GM12891 (cell line): ENCODE measurements at regions not wholly inside any gene's neighbourhood (a gene's known extent, or its start where the extent isn't known, plus 50 kb on each side); places are given as distances from the start of the nearest gene placed in this dataset.

Experiments used
- DNase-seq: peaks from one replicate; pipeline ENCODE4 v3.0.0; 2011; ENCODE audit warnings: low spot score; ENCODE audit not compliant: insufficient read length
- FAIRE-seq: peaks from 2 replicates; lab custom pipeline; 2011; peaks lifted over from hg19 to GRCh38; lab: Jason Lieb, UNC
- PAX5 ChIP-seq: IDR thresholded peaks from 2 replicates; pipeline ENCODE4 v1.6.1; 2011; ENCODE audit warnings: low read length, moderate library complexity, mild to moderate bottlenecking; ENCODE audit not compliant: insufficient read depth, severe bottlenecking
- POLR2A ChIP-seq: IDR thresholded peaks from 2 replicates; pipeline ENCODE4 v1.6.1; 2011; ENCODE audit warnings: low read depth, low read length, control low read depth
- POLR2AphosphoS5 ChIP-seq: IDR thresholded peaks from 2 replicates; pipeline ENCODE4 v1.6.1; 2011; ENCODE audit warnings: low read depth, low read length, control low read depth
- POU2F2 ChIP-seq: IDR thresholded peaks from 2 replicates; pipeline ENCODE4 v1.6.1; 2011; ENCODE audit warnings: low read depth, mild to moderate bottlenecking, control low read depth, low read length, moderate library complexity
- SPI1 ChIP-seq: IDR thresholded peaks from 2 replicates; pipeline ENCODE4 v1.6.1; 2011; ENCODE audit warnings: low read depth, low read length, control low read depth
- TAF1 ChIP-seq: IDR thresholded peaks from 2 replicates; pipeline ENCODE4 v1.6.1; 2011; ENCODE audit warnings: low read depth, low read length, control low read depth

DNA sequence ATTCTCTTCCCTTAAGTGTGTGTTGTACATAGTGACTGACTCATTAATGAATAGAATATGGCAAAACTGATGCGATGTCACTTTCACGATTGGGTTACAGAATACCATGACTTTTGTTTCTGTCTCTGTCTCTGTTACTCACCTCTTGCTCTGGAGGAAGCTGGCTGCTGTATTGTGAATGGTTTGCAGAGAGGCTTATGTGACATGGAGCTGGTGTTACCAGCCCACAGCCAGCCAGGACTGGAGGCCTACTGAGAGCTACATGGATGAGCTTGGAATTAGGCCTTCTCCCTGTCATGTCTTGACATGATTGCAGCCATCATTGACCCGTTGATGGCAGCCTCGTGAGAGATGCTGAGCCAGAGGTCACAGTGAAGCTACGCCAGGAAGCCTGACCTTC is 161.9 kb downstream of the TAF11L14 start:
- no peak for FAIRE-seq
- TF ChIP-seq SPI1, result no peak
- TF ChIP-seq POLR2A, result no peak
- no peak for TF ChIP-seq TAF1
- no peak for TF ChIP-seq POU2F2
- no peak for TF ChIP-seq PAX5
- TF ChIP-seq POLR2AphosphoS5, result no peak
- no peak for DNase-seq

DNA sequence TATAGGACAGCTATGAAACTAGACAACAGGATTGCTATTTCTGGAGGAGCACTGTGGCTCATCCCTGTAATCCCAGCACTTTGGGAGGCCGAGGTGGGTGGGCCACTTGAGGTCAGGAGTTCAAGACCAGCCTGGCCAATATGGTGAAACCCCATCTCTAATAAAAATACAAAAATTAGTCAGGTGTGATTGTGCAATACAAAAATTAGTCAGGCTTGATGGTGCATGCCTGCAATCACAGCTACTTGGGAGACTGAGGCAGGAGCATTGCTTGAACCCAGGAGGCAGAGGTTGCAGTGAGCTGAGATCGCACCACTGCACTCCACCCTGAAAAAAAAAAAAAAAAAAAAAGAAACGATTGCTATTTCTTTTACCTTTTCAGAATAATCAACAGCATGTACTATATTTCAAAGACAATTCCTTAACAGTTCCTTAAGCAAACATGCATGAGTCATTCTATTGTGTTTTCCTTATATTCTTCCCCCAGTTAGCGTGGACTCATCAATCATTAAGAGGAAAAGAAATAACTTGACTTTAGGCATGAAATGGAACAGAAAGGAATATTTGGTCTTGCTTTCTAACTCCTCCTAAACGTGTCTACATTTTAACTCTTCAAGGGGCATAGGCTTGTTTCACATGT is 162.6 kb downstream of the TAF11L14 start:
- DNase-seq, result no peak
- no peak for FAIRE-seq
- TF ChIP-seq POLR2AphosphoS5, result no peak
- TF ChIP-seq SPI1, result no peak
- no peak for TF ChIP-seq PAX5
- TF ChIP-seq TAF1, result no peak
- no peak for TF ChIP-seq POU2F2
- no peak for TF ChIP-seq POLR2A

DNA sequence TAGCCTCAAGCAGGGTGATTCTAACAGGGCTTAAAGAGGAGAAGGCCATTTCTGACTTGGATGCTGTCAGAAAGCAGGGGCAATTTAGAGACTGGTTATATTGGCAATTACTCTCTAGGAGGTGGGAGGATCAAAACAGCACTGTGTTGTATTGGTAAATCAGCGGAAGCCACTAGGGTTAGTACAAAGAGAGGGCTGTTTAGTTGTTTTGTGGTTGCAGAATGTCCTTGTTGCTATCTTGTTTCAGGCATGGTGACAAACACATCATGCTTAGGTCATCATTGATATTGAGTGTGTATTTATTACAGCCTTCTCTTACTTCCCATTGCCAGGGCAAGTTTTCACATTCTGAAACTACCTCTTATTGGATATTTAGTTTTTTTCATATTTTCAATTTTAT is 165.3 kb downstream of the TAF11L14 start:
- no peak for TF ChIP-seq POLR2AphosphoS5
- DNase-seq (no peak), FAIRE-seq (no peak)

DNA sequence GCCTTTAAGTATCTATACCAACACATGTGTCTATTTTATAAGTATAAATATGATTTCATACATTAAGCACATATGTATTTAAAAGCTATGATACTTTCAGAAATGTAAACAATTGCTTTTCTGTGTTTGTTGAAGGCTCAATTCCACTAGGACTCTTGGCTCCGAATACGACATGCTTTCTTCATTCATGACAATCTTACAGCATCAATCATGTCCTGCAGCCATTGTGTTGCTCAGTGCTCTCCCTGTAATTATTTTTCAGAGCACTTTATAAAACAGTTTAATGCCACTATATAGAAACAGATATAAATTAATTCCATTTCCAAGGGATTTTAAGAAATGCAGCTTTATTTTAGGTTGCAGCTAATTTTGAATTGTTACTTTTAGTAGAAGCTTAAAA is 167.3 kb downstream of the TAF11L14 start:
- no peak for TF ChIP-seq TAF1
- no peak for TF ChIP-seq PAX5
- no peak for TF ChIP-seq POU2F2
- no peak for TF ChIP-seq POLR2AphosphoS5
- TF ChIP-seq POLR2A, result no peak
- no peak for FAIRE-seq
- no peak for DNase-seq

DNA sequence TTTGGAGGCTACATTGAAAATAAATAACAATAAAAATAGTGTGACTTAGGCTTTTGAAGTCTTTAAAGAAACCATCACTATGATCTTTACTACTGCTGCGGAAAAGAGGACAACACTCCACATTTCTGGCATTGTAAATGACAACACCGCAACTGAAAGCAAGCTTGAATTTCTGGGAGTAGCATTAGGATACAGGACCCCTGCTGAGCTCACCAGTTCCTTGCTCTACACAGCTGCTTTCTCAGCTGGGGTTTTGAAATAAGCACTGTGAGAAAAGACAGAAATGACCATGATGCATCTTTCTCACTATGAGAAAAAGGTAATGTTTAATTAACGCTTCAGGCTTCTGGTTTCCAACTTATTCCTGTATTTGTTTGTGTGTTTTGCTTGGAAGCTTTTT is 168.0 kb downstream of the TAF11L14 start:
- DNase-seq (no peak), FAIRE-seq (no peak)
- TF ChIP-seq SPI1 (no peak), POU2F2 (no peak), POLR2AphosphoS5 (no peak), POLR2A (no peak), PAX5 (no peak), TAF1 (no peak)

DNA sequence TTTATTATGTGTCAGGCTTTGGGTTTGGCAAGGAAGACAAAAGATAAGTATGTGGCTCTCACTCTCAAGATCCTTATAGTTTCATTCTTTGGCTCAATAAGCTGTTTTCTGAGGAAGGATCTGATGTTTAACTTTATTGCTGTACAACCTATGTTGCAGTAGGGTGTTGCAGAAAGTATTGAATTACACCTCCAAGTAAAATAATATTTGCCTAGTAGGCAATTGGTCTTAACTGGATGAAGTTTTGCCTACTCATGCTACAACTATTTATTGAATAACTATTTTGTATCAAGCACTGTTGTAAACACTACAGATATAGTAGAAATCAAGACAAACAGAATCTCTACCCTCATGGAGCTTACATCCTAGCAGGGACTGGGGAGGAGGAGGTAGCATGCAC is 169.7 kb downstream of the TAF11L14 start:
- no peak for TF ChIP-seq TAF1
- no peak for TF ChIP-seq POU2F2
- TF ChIP-seq SPI1, result no peak
- TF ChIP-seq PAX5, result no peak
- TF ChIP-seq POLR2A, result no peak
- TF ChIP-seq POLR2AphosphoS5, result no peak
- FAIRE-seq (no peak), DNase-seq (no peak)

DNA sequence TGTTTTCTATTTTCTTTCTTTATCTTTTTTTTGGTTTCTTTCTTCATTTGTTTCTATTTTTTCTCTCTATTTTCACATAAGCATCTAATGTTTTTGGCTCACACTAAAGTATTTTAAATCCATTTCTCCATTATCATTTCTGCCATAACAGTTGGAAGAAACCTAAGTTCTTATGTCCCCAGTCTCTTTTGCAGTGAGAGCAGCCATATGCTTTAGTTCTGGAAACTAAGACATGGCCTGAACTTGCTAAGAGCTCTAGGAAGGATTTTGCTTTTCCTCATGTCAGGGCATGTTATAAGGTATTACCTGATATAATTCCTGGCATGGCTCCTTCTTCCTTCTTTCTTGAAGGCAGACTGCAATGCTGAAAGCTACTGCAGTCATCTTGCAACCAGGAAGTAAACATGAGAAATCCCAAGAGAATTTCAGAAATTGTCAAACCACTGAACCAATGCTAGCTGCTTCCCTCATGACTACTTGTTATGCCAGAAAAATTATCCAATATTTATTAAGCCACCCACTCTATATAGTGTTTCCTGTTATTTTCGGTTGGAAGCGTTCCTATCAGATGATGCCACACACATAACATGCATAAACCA is 171.1 kb downstream of the TAF11L14 start:
- no peak for TF ChIP-seq POLR2AphosphoS5
- no peak for TF ChIP-seq PAX5
- no peak for TF ChIP-seq SPI1
- no peak for TF ChIP-seq POLR2A
- no peak for TF ChIP-seq POU2F2
- no peak for TF ChIP-seq TAF1
- FAIRE-seq (no peak), DNase-seq (no peak)

DNA sequence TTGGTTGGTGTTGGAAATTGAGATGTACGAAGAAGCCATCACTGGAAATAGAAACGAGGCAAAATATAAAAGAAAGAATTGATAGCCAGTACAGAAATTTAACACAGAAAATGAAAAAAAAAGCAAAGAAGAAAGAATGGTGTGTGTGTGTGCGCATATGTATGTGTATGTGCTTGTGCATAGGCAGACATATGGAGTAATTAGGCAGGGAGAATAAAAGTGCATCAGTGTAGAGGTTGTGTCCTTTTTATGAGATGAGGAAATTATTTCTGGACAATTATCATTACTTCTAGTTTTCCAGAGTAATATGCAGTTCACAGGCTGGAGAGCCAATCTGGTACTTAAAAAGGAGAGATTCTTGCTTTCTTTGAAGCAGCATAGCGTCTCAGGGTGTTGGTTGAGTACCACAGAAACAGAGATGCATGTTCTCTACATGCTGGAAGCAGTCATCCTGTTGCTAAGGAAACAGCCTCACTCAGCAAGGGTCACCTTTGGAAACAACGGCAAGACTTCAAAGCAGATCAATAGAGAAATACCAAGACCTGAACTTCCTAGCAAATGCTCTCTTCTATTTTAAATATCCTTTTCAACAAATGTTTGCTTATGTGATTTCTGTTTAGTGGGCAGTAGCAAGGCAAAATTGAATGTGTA is 172.7 kb downstream of the TAF11L14 start:
- FAIRE-seq (no peak), DNase-seq (no peak)
- TF ChIP-seq POU2F2 (no peak), POLR2AphosphoS5 (no peak), SPI1 (no peak), PAX5 (no peak)

DNA sequence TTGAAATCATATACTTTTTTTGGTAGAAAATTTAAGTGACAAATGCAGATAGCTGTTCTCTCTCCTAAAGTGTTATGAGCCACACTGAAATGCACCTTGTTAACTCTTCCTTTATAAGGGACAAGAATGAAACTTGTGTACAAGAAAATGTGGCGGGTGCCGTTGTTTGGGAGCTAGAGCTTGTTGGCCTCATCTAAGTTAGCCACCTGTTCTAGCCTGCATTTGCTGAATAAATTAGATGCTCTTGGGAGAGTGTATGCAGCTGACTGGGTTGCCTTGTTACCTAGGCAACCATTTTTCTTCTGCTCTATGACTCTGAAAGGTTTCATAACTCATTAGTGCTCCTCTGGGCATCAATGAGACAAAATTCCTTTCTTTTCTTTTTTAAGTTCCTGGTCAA is 174.3 kb downstream of the TAF11L14 start:
- DNase-seq (no peak), FAIRE-seq (no peak)
- no peak for TF ChIP-seq POLR2AphosphoS5
- TF ChIP-seq POLR2A, result no peak
- TF ChIP-seq POU2F2, result no peak
- TF ChIP-seq TAF1, result no peak
- TF ChIP-seq PAX5, result no peak
- no peak for TF ChIP-seq SPI1

DNA sequence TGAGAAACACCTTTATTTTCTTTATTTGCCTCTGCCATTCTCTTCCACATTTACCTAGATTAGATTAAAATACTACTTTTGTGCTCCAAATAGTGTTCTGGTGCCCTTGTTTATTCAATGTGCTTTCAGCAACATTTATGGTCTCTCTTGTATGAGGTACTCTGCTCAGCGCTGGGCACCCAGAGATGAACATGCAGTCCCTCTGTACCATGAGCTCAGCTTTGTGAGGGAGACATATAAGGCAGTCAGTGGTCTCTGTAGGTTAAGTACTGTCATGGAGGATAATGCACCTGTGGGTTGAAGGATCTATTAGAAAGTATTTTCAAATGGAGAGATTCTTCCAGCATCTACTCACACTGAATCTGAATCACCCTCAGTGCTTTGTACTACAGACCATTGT is 176.5 kb downstream of the TAF11L14 start:
- DNase-seq, result no peak
- FAIRE-seq, result no peak

More for the DNA sequence above, 176.5 kb downstream of the TAF11L14 start:
- TF ChIP-seq SPI1, result no peak
- TF ChIP-seq PAX5, result no peak
